GM19395 (cell line): ENCODE measurements at regions not wholly inside any gene's neighbourhood (a gene's known extent, or its start where the extent isn't known, plus 50 kb on each side); places are given as distances from the start of the nearest gene placed in this dataset.

Experiments used
- ATAC-seq: cut with Tn5 transposase; IDR thresholded peaks from one replicate; pipeline ENCODE4 v1.9.1; 2021; ENCODE audit warnings: mild to moderate bottlenecking, moderate library complexity; ENCODE audit not compliant: unreplicated experiment

DNA sequence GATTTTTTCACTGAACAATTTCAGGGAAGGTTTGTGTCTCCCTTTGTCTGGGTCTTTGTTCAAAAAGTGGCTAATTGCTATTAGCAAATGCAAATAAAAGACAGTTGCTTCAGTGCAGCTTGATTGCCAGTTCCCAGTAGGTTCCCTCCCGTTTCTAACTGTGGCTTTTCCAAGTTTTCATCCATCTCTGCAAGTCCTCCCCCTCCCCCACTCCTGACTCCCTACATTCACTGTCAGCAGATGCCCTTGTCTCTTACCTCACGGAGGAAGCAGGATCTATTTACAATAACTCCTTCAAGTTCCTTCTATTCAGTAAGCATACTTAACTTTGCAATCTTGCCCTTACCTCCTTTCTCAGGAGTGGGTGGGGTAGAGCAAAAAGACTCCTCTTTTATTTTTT, 55.4 kb upstream of the SCEL start:
- ATAC-seq = no peak

DNA sequence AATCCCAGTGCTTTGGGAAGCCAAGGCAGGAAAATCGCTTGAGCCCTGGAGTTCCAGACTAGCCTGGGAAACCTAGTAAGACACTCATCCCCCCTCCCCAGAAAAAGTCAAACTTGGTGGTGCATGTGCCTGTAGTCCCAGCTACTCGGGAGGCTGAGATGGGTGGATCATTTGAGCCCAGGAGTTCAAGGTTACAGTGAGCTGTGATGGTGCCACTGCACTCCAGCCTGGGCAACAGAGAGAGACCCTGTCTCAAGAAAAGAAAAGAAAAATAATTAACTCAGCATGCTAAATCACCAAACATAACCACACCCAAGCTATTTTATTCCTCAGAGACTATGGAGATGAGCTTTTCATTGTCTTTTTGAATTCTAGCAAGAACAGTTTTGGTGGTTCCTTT, 56.2 kb upstream of the SCEL start:
- ATAC-seq = no peak

DNA sequence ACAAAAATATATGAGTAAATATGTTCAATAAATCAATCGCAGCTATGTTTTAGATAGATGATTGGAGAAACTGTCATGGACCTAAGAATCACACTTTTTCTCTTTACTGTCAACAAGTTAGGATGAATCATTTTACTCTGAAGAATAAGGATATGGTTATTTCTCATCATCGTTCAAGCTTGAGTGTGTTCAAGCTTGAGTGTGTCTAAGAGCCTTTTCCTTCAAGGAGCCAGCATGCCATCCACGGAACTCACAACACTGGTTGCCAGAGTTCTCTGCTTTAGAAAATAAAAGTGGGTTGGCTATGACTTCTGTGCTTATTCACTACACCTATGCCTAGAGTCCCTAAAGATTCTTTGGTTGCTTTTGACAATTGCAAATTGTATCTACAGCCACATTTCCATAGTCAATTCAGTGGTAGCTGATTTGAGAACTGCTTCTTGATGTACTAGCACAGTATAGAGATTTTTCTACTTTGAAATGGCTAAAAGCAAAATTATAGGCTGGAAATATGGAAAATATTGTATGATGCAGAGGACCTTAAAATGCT, 58.1 kb upstream of the SCEL start:
- no peak for ATAC-seq

DNA sequence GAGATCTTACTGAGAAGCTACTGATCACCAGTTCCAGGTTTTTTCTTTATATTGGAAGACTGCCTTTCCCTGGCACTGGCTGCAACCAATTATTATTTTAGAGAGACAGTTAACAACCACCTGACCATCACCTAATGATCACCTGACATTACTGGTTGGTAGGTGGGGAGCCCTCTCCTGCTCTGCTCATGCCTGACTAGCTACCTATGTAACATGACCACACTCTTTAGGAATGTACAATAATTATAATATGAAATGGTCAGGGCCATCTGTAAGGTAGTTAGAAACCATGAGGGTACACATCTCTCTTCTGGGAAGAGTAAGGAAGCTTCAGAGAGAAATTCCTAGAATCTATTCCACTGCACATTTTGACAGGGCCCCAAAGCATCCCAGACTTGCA, 59.0 kb upstream of the SCEL start:
- ATAC-seq = no peak

DNA sequence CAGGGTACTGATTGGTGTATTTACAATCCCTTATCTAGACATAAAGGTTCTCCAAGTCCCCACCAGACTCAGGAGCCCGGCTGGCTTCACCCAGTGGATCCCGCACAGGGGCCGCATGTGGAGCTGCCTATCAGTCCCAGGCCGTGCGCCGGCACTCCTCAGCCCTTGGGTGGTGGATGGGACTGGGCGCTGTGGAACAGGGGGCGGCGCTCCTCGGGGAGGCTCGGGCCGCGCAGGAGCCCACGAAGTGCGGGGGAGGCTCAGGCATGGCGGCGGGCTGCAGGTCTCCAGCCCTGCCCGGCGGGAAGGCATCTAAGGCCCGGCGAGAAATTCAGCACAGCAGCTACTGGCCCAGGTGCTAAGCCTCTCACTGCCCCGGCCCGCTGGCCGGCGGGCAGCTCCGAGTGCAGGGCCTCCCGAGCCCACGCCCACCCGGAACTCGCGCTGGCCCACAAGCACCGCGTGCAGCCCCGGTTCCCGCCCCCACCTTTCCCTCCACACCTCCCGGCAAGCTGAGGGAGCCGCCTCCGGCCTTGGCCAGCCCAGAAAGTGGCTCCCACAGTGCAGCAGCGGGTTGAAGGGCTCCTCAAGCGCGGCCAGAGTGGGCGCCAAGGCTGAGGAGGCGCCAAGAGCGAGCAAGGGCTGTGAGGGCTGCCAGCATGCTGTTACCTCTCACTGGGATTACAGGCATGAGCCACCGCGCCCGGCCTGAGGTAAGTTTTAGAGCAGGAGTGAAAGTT, 60.0 kb upstream of the SCEL start:
- ATAC-seq = no peak

DNA sequence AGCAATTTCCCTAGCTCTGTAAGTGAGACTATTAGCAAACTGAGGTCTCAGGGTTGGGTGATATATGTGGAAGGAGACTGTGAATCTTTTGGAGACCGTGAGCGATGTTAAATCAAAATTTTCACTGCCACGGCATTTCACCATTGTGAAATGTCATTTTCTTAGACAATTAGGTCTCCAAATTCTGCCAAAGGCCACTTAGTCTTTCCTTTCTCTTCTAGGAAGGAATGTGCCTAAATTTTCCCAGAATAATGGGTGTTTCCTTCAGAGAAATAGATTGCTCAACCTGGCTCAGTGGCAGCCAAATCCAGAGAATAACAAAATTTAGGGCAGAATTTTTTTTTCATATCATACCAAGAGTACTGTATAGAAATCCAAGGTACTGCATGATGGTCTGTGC, 64.5 kb upstream of the SCEL start:
- no peak for ATAC-seq

DNA sequence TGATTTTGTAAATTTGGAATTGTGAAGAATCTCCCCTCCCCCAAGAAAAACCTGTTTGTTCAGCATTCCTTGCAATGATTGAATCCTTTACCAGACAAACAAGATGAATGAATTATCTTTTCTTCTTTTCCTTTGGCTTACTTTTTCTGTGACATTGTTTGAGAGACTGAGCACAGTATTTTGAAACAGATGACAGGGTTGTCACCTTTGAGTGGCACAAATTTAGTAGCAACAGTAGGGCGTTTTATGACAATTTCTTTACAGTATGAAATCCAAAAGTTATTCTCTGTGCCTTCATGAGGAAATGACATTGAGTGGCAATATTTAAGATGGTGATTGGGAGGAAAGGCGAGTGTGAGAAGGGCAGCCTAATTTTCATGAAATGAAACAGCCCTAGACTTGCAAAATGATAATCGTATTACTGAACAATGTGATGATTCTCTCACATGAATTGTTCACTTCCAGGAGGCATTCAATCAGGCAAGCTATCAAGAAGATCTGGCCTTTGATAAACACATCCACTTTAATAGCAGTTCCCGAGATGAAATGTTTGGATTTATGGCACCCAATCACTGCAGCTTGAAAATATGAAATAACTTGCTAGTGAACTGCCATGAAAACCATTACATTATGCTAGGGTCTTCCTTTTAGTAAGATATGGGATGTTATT, 68.6 kb upstream of the SCEL start:
- ATAC-seq = no peak

DNA sequence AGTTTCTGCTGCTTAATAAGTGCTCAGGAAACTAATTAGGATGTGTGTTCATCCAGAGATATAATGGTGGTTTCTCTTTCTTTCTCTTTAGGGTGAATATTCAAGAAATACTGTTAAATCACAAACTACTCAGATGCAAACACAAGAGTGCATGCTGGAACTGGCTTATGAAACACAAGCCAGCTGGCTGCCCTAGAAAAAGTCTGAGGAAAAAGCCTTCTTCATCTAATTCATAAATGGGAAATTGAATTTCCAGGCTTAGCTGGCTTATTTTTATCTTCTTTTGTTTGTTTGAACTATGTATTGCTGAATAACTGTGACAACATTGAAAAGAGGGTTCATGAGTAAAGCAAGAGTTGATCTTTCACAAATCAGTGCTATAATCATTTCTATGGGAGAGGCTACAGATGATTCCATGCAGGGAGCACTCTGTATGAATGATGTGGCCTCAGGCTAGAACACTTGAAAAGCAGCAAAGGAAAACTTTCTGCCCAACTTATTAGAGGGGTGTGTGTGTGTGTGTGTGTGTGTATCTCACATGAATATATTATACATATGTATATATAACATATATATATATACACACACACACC, 69.8 kb upstream of the SCEL start:
- no peak for ATAC-seq

DNA sequence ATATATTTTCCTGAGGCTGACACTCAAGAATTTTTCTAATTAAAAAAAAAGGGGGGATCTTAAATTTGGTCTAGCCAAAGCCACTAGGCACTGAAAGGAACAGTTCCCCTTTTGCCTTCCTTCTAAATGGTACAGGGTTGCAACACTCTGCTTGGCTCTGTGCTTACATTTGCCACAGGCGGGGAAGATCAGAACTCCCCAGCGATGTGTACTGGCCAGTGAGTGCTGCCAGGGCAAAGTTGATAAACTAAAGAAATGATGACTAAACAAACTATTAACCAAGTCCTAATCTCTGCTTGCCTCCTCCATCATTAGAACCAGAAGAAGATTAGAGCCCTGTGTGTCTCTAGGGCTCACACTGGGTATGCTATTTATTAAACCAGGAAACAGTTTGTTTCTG, 75.3 kb upstream of the SCEL start:
- peak; percentile 97 for ATAC-seq

DNA sequence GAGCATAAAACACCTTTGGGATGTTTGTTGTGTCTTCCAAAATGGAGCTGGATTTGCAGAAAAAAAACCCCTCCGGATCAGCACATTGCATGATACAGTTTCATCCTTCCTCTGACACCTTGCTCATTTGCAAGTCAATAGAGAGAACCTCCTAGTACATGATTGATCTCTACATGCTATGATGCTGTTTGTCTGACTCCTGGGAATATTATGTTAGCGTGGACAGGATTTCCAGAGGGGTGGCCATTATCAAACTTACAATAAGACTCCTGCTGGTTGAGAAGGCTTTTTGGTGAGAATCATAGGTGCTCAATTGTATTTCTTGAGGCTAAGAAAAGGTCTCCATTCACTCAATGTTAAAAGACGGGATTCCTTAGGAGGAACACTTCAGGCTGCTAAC, 75.9 kb upstream of the SCEL start:
- ATAC-seq = no peak

DNA sequence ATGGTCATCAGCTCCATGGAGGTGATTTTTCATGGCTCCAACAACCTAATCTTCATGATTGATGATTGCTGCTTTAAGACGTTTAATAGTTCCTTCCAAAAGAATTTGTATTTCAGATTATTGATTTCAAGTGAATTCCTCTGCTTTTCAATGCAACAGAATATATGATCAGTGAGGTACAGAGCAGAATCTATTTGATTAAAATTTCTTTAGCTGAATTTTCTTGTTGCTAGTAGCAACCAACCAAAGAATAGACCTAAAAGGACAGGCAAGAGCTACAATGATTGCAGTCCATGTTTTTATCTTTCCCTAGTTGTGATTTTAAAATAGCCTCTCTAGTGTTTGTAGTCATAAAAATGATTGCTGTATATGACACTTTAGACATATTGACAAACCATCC, 76.8 kb upstream of the SCEL start:
- ATAC-seq = no peak

DNA sequence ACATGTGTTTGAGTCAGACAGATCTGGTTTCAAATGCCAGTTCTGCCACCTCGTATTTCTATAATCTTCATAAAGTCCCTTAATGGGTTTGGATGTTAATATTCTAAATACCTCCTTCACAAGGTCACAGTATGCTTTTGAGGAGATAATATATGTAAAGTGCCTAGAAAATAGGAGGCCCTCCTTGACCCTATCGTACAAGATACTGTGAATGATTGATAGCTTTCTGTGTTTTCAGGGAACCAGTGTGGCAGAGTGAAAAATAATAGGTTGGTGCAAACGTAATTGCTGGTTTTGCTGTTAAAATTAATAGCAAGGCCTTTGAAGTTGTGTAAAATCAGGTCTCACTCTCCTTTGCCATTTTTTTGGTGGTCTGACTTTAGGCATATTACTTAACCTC, 77.5 kb upstream of the SCEL start:
- no peak for ATAC-seq

DNA sequence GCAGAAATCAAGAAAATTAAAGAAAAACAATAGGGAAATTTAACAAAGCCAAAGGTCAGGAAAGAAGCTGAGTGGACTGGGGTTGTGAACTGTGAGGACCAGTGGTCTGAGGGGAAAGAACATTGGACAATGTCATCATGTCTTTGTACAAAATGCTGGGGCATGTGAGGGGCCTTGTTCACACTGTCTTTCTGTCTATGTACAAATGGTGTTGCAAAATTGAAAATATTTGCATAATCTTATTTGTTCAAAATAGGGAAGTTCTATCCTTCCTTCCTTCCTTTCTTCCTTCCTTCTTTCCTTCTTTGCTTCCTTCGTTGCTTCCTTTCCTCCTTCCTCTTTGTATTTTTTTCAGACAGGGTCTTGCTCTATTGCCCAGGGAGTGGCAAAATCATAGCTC, 79.2 kb upstream of the SCEL start:
- ATAC-seq = no peak

DNA sequence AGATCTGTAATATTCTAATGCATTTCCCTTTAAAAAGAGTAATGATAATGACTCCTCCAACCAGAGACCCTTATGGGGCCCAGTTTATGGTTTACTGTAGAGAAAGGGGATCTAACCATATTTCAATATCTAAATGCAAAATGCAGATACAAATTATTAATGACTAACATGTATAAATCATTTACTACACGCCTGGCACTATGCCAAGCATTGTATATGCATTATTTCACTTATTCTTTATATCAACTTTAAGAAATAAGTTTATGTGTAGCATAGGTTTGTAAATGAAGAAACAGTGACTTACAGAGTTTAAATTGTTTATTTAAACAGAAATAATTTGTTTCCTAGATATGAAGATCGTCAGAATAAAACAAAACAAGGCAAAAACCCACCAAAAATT, 86.2 kb upstream of the SCEL start:
- no peak for ATAC-seq

DNA sequence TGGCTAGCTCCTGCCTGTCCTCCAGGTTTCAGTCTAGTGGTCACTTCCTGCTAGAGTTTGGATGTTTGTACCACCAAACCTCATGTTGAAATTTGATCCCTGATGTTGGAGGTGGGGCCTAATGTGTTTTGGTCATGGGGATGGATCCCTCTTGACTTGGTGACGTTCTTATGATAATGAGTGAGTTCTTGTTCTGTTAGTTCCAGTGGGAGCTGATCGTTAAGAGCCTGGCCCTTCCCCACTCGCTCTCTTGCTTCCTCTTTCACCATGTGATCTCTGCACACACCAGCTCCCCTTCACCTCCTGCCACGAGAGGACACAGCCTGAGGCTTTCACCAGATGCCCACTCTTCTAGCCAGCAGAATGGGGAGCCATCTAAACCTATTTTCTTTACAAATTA, 86.8 kb upstream of the SCEL start:
- ATAC-seq = no peak

DNA sequence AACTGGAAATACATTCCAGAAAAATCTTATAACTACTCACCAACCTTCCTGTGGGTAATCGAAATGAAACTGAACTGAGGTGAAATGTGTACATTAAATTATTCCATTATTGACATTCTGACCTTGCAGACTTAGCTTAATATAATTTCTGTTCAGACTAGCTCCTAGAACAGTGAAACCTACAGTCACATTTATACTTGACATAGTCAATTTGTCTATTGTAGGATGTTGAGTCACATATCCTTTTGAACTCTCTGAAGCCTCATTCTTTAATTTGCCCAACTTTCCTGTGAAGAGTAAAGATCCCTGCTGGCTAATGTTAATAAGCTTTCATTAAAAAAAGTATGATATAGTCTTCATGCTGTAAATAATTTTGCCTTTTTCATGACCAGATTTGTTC, 92.0 kb upstream of the SCEL start:
- ATAC-seq = no peak

DNA sequence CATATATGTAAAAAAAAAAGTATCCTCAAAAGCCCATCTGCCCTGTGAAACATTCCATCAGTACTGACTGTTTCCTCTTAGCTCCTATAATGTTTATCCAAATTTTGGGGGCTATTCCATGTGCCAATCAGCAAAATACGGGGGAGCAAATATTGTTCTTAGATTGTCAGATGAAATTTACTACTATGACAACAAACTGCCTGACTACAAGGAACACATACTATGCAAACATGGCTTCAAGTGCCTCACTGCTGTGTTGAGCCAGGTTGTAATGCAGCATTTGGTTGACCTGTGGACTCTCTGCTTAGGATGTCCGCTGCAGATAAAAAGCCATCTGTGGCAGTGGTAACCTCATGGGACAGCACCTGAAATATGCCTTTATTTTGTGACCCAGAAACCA, 98.2 kb upstream of the SCEL start:
- no peak for ATAC-seq

DNA sequence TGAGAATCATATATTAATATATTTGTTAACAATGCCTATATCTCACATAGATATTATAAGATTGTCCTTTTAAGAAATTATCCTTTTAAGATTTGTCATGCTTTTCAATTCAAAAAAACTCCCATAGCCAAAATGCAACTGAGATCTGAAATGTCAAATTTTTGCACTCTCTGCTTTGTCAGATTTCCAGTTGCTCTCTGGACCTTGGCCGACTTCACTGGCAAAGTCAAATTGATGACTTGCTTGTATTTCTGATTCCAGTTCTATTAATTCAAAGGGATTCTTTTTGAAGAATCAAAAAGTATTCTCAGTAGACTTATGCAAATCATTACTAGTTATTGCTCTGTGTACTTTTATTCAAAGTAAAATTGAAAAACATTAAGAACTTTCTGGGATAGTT, 101.2 kb upstream of the SCEL start:
- no peak for ATAC-seq

DNA sequence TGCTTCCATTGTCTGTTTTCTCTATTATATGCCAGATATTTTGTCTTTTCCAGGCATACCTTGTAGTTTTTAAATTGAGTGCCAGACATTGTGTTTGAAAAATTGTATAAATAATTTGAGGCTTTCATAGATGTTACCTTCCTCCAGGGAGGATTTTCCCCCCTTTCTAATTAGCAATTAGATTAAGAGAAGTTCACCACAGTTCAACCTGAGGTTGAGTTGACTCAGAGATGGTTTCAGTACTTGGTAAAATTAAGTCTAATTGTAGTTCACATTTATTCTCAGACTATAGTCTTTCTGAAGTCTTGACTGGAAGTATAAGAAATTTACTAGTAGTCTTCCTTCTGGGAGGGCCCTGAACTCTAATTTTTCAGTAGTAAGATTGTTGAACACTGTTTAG, 104.1 kb upstream of the SCEL start:
- ATAC-seq = no peak

DNA sequence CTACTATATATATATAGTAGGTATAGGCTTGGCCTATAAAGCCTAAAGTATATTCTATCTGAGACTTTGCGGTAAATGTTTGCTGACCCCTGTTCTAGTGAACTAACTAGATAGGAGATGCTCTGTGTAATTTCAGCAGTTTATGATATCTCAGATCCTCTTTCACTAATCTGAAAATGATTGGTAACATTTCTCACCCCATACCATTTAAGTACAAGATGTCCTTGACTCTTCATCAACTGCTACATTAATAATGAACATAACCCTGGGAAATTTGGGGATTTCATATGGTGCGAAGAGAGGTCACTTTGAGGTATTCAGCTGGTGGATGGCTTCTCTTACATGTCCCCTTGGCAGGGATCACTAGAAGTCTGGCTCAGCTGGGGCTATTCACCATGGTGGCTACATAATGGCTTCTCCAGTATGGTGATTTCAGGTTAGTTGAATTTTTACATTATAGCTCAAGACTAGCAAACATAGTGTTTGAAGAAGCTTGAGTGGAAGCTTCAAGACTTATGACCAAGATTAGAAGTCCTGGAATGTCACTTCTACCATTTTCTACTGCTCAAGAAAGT, 103.6 kb upstream of the MYCBP2 start:
- peak; percentile 52 for ATAC-seq

DNA sequence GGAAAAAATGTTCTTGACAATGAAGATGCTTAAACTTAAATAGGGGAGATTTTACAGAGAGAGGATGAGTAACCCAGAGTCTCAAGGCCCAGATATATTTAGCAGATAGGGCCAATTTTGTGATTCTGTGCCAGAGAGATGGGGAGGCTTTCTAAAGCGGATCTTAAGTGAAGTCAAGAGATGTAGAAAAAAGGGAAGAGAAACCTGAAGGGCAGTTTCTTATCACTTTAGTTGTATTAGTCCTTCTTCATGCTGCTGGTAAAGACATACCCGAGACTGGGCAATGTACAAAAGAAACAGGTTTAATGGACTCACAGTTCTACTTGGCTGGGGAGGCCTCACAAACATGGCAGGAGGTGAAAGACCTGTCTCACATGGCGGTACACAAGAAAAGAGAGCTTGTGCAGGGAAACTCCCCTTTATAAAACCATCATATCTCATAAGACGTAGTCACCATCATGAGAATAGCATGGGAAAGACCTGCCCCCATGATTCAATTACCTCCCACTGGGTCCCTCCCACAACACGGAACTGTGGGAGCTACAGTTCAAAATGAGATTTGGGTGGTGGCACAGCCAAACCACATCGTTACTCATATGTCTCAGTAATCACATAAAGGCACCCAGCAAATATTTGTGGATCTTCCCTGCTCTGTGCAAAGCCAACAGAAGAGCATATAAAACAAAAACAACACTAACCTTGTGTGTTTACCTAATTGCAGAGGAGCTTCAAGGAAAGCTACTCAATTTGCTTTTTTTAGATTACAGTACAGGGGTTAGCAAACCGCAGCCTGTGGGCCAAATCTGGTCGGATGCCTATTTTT, 102.6 kb upstream of the MYCBP2 start:
- ATAC-seq = peak; percentile 83
